Neural crest cell (in vitro differentiated cells): ENCODE measurements at regions not wholly inside any gene's neighbourhood (a gene's known extent, or its start where the extent isn't known, plus 50 kb on each side); places are given as distances from the start of the nearest gene placed in this dataset.

Experiments
- DNase-seq: peaks from one replicate; pipeline ENCODE4 v3.0.0; 2021; ENCODE audit warnings: low read depth, mixed read lengths, low spot score
- H3K27ac Mint-ChIP-seq: one replicate; pipeline ENCODE4 v1.8.0; 2021; ENCODE audit warnings: mild to moderate bottlenecking, mixed read lengths; ENCODE audit not compliant: unreplicated experiment
- H3K27me3 Mint-ChIP-seq: 2 replicates; pipeline ENCODE4 v1.8.0; 2021; ENCODE audit warnings: low read depth, mild to moderate bottlenecking, mixed read lengths
- H3K36me3 Mint-ChIP-seq: 2 replicates; pipeline ENCODE4 v1.8.0; 2021; ENCODE audit warnings: low read depth, mild to moderate bottlenecking, mixed read lengths
- H3K4me1 Mint-ChIP-seq: 2 replicates; pipeline ENCODE4 v1.8.0; 2021; ENCODE audit warnings: mixed read lengths
- H3K4me3 Mint-ChIP-seq: one replicate; pipeline ENCODE4 v1.8.0; 2021; ENCODE audit warnings: mild to moderate bottlenecking, mixed read lengths
- H3K9me3 Mint-ChIP-seq: 2 replicates; pipeline ENCODE4 v1.8.0; 2021; ENCODE audit warnings: mixed read lengths
- TF ChIP-seq, protein P1 (sequence below): fragments of 200-600 bp; sonication (generic); conservative IDR thresholded peaks from 2 replicates; pipeline ENCODE4 v1.5.0; 2021; ENCODE audit warnings: antibody characterized with exemption, mild to moderate bottlenecking

DNA sequence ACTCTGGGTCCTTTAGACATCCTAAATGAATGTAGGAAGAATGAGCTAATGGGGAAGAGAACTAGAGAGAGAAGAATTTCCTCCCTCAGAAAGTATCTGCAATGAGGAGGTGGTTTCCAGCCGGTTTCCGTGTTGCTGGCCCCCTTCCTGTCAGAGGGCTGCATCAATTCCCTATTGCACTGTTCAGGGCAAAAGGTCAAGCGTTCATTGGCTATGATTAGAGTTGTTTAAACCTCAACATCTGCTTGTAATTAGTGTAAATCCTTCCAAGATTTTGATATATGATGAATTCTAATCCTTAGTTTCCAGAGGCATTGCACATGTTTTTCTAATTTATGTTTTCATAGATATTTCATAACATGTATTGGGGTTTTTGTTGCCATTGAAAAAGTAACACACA is 107.3 kb upstream of the SGCE start:
- no peaks in the 10 kb centered on the region for H3K27me3 Mint-ChIP-seq
- H3K4me3 Mint-ChIP-seq, result no peak overlapping the region
- peaks cover 5% of the 10 kb centered on the region for H3K36me3 Mint-ChIP-seq
- TF ChIP-seq, protein P1, sequence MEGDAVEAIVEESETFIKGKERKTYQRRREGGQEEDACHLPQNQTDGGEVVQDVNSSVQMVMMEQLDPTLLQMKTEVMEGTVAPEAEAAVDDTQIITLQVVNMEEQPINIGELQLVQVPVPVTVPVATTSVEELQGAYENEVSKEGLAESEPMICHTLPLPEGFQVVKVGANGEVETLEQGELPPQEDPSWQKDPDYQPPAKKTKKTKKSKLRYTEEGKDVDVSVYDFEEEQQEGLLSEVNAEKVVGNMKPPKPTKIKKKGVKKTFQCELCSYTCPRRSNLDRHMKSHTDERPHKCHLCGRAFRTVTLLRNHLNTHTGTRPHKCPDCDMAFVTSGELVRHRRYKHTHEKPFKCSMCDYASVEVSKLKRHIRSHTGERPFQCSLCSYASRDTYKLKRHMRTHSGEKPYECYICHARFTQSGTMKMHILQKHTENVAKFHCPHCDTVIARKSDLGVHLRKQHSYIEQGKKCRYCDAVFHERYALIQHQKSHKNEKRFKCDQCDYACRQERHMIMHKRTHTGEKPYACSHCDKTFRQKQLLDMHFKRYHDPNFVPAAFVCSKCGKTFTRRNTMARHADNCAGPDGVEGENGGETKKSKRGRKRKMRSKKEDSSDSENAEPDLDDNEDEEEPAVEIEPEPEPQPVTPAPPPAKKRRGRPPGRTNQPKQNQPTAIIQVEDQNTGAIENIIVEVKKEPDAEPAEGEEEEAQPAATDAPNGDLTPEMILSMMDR, result no peak
- no peak overlapping the region for H3K27ac Mint-ChIP-seq
- H3K4me1 Mint-ChIP-seq, result peaks cover 7% of the 10 kb centered on the region
- DNase-seq, result no peak
- H3K9me3 Mint-ChIP-seq, result peaks cover 5% of the 10 kb centered on the region

DNA sequence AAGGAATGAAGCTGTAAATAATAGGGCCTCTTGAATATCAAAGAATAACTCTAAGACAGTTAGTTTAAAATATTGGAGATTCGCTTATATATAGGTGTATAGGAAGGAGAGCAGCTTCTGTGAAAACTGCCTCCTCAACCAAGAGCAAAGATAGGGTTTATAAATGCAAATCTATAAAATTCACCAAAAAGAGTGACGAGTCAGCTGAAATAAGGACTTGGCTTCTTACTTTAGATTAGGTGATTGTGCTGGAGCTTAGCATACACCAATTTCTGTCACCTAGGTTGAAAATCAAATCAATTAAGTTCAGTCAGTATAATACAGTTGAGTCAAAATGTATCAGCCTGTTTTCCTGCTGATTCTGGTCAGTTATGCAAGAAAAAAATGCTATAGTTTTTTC is 113.8 kb upstream of the SGCE start:
- Mint-ChIP-seq H3K4me3 (no peak overlapping the region), H3K36me3 (no peaks in the 10 kb centered on the region), H3K27ac (no peak overlapping the region), H3K4me1 (no peaks in the 10 kb centered on the region), H3K27me3 (no peaks in the 10 kb centered on the region), H3K9me3 (peaks cover 8% of the 10 kb centered on the region)
- TF ChIP-seq, protein P1, result no peak
- no peak for DNase-seq

DNA sequence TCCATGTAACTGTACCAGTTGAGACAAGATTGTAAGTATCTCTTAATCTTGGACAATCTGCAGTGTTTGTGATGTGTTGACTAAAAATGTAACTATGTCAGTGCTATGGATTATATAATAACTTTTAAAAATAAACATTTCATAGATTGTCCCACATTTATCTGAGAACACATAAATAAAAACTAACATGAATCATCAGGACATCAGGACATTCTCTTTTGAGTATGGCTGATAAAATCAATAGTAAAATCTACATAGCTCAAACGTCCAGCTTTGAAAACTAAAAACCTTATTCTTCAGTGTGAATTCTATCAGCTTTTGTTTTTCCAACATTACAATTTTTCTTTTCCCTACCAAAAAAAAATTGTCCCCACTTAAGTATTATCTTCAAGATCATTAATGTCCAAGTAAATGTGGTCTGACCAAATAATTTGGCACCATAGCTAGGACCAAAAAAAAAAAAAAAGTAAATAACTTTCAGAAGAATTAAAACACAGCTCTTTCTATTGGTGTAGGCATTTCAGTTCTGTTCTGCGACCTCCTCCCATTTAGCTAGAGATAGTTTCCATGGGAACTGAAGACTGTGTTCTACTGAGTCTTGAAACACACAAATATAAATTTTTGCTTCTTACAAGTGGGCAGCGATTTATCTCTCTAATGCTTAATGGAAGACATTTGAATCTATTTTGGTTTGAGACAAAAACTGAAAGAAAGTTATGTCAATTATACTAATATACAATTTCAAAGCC is 123.0 kb upstream of the SGCE start:
- no peaks in the 10 kb centered on the region for H3K36me3 Mint-ChIP-seq
- no peak overlapping the region for H3K4me3 Mint-ChIP-seq
- no peak for DNase-seq
- TF ChIP-seq, protein P1, result no peak
- peaks cover 6% of the 10 kb centered on the region for H3K4me1 Mint-ChIP-seq
- peaks cover 9% of the 10 kb centered on the region for H3K9me3 Mint-ChIP-seq
- no peaks in the 10 kb centered on the region for H3K27me3 Mint-ChIP-seq
- H3K27ac Mint-ChIP-seq, result no peak overlapping the region

DNA sequence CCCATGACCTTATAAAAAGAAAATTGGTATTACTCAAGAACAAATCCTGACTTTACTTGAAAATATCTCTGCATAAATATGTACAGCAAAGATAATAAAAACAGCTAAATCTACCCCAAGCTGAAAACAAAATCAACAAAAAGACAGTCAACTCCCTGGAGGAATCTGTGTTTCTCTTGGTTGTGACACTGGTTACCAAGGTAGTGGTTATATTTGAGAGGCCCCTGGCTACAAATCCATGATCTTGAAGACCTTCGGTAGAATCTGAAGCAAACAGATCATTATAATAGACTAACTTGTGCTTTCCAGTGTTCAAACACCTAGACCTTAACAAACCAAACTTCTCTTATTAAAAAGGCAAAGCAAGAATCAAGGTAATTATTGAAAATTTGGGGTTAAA is 123.9 kb upstream of the SGCE start:
- Mint-ChIP-seq H3K4me3 (no peak overlapping the region), H3K27me3 (no peaks in the 10 kb centered on the region), H3K36me3 (no peaks in the 10 kb centered on the region), H3K9me3 (peaks cover 8% of the 10 kb centered on the region), H3K27ac (no peak overlapping the region), H3K4me1 (peaks cover 6% of the 10 kb centered on the region)
- no peak for DNase-seq
- TF ChIP-seq, protein P1, result no peak

DNA sequence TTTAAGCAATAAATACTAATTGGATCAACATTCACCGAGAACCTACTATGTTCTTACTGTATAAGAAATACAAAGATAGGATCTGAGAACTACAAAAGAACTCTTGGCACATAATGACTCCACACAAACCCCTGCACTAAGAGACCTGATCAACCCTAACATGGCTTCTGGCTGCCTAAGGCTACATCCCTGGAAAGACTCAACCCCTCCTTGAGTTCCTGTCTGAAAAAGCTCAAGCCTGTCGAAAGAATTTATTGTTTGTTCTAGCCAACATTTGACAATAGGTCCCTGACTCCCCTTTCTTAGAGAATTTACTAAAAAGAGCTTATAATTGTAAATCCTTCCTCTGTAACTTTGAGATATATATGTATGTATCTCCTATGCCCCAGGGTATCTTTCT is 125.3 kb upstream of the SGCE start:
- no peak for DNase-seq
- no peaks in the 10 kb centered on the region for H3K27me3 Mint-ChIP-seq
- TF ChIP-seq, protein P1, result no peak
- peak overlapping the region; percentile 73 for H3K27ac Mint-ChIP-seq
- peaks cover 8% of the 10 kb centered on the region for H3K9me3 Mint-ChIP-seq
- peaks cover 6% of the 10 kb centered on the region for H3K4me1 Mint-ChIP-seq
- H3K4me3 Mint-ChIP-seq, result no peak overlapping the region
- H3K36me3 Mint-ChIP-seq, result no peaks in the 10 kb centered on the region
